Neural progenitor cell (in vitro differentiated cells): ENCODE measurements at regions not wholly inside any gene's neighbourhood (a gene's known extent, or its start where the extent isn't known, plus 50 kb on each side); places are given as distances from the start of the nearest gene placed in this dataset.

Experiments
- DNase-seq: peaks from one replicate; pipeline ENCODE4 v3.0.0-alpha.2; 2016; ENCODE audit warnings: low spot score
- H2AFZ ChIP-seq: fragments of 200-600 bp; sonication (generic); replicated peaks from 2 replicates; pipeline ENCODE4 v1.6.1; 2016; ENCODE audit warnings: antibody characterized with exemption
- H3F3A ChIP-seq: fragments of 200-600 bp; sonication (generic); 2 replicates; pipeline ENCODE4 v1.6.1; 2016; ENCODE audit warnings: antibody characterized with exemption, low read depth
- H3K27ac ChIP-seq: fragments of 200-600 bp; sonication (generic); 2 replicates; pipeline ENCODE4 v1.5.1; 2016; ENCODE audit warnings: mild to moderate bottlenecking
- H3K27me3 ChIP-seq: fragments of 200-600 bp; sonication (generic); 2 replicates; pipeline ENCODE4 v1.6.1; 2016; ENCODE audit warnings: mild to moderate bottlenecking, moderate library complexity
- H3K36me3 ChIP-seq: fragments of 200-600 bp; sonication (generic); 2 replicates; pipeline ENCODE4 v1.5.1; 2016
- H3K4me1 ChIP-seq: fragments of 200-600 bp; sonication (generic); 2 replicates; pipeline ENCODE4 v1.6.1; 2016; ENCODE audit warnings: mixed run types
- H3K4me2 ChIP-seq: fragments of 200-600 bp; sonication (generic); 2 replicates; pipeline ENCODE4 v1.6.1; 2016
- H3K4me3 ChIP-seq: fragments of 200-600 bp; sonication (generic); 2 replicates; pipeline ENCODE4 v1.5.1; 2016
- H3K79me2 ChIP-seq: fragments of 200-600 bp; sonication (generic); 2 replicates; pipeline ENCODE4 v1.6.1; 2016; ENCODE audit warnings: low read depth
- H3K9ac ChIP-seq: fragments of 200-600 bp; sonication (generic); 2 replicates; pipeline ENCODE4 v1.6.1; 2016
- H3K9me3 ChIP-seq: fragments of 200-600 bp; sonication (generic); 2 replicates; pipeline ENCODE4 v1.5.1; 2016; ENCODE audit warnings: low read depth
- H4K20me1 ChIP-seq: fragments of 200-600 bp; sonication (generic); 2 replicates; pipeline ENCODE4 v1.6.1; 2016; ENCODE audit warnings: low read depth
- H3K27ac Mint-ChIP-seq: 3 replicates; pipeline ENCODE4 v1.8.0; 2021; ENCODE audit warnings: mixed read lengths
- H3K27me3 Mint-ChIP-seq: 2 replicates; pipeline ENCODE4 v1.8.0; 2022; ENCODE audit warnings: low read depth, mild to moderate bottlenecking, inconsistent platforms, moderate library complexity, mixed read lengths; ENCODE audit not compliant: insufficient read depth
- H3K36me3 Mint-ChIP-seq: 3 replicates; pipeline ENCODE4 v1.8.0; 2021; ENCODE audit warnings: mixed read lengths
- H3K4me1 Mint-ChIP-seq: 3 replicates; pipeline ENCODE4 v1.8.0; 2021; ENCODE audit warnings: mixed read lengths
- H3K4me3 Mint-ChIP-seq: 3 replicates; pipeline ENCODE4 v1.8.0; 2021; ENCODE audit warnings: mild to moderate bottlenecking, moderate library complexity, mixed read lengths
- H3K9me3 Mint-ChIP-seq: 3 replicates; pipeline ENCODE4 v1.8.0; 2020; ENCODE audit warnings: mixed read lengths
- CTCF ChIP-seq: fragments of 200-600 bp; sonication (generic); IDR thresholded peaks from 2 replicates; pipeline ENCODE4 v1.5.1; 2017; ENCODE audit warnings: antibody characterized with exemption, mild to moderate bottlenecking
- EZH2 ChIP-seq: fragments of 200-600 bp; sonication (generic); IDR thresholded peaks from 2 replicates; pipeline ENCODE4 v1.6.1; 2017; ENCODE audit warnings: antibody characterized with exemption, mild to moderate bottlenecking, moderate library complexity
- EZH2phosphoT487 ChIP-seq: fragments of 200-600 bp; sonication (generic); IDR thresholded peaks from 2 replicates; pipeline ENCODE4 v1.6.1; 2017; ENCODE audit warnings: antibody characterized with exemption

GRCh38 chr11:29327891-29328290, 688.9 kb downstream of the KCNA4 start:
- no peaks in the 10 kb centered on the region for H4K20me1 ChIP-seq
- peaks cover 2% of the 10 kb centered on the region for H3K27me3 Mint-ChIP-seq
- no peak for DNase-seq
- no peaks in the 10 kb centered on the region for H3K27me3 ChIP-seq
- TF ChIP-seq EZH2phosphoT487 (no peak), CTCF (no peak), EZH2 (no peak)
- no peaks in the 10 kb centered on the region for H3K9me3 ChIP-seq
- H3F3A ChIP-seq, result no peaks in the 10 kb centered on the region
- H3K4me2 ChIP-seq, result no peak overlapping the region
- H3K36me3 ChIP-seq, result no peaks in the 10 kb centered on the region
- H3K36me3 Mint-ChIP-seq, result no peaks in the 10 kb centered on the region
- no peaks in the 10 kb centered on the region for H3K4me1 ChIP-seq
- no peak overlapping the region for H3K9ac ChIP-seq
- H3K4me3 ChIP-seq, result no peak overlapping the region
- no peak overlapping the region for H2AFZ ChIP-seq
- H3K4me1 Mint-ChIP-seq, result no peaks in the 10 kb centered on the region
- no peaks in the 10 kb centered on the region for H3K79me2 ChIP-seq
- no peak overlapping the region for H3K4me3 Mint-ChIP-seq
- H3K27ac Mint-ChIP-seq, result no peak overlapping the region
- H3K27ac ChIP-seq, result no peak overlapping the region
- no peaks in the 10 kb centered on the region for H3K9me3 Mint-ChIP-seq

- H4K20me1 ChIP-seq, result no peaks in the 10 kb centered on the region
- H3K27ac Mint-ChIP-seq, result no peak overlapping the region
Observed at GRCh38 chr11:29326757-29327156, 690.1 kb downstream of the KCNA4 start.

GRCh38 chr11:29324328-29324727, 692.5 kb downstream of the KCNA4 start:
- Histone ChIP-seq H3K4me2 (no peak overlapping the region), H3K79me2 (no peaks in the 10 kb centered on the region), H3K9me3 (no peaks in the 10 kb centered on the region), H3K4me3 (no peak overlapping the region), H3K27me3 (no peaks in the 10 kb centered on the region), H3F3A (no peaks in the 10 kb centered on the region), H3K27ac (no peak overlapping the region), H3K9ac (no peak overlapping the region), H4K20me1 (no peaks in the 10 kb centered on the region), H3K4me1 (no peaks in the 10 kb centered on the region), H3K36me3 (no peaks in the 10 kb centered on the region), H2AFZ (no peak overlapping the region)
- TF ChIP-seq CTCF (no peak), EZH2 (no peak), EZH2phosphoT487 (no peak)
- Mint-ChIP-seq H3K27ac (no peak overlapping the region), H3K9me3 (no peaks in the 10 kb centered on the region), H3K36me3 (no peaks in the 10 kb centered on the region), H3K27me3 (peaks cover 3% of the 10 kb centered on the region), H3K4me3 (no peak overlapping the region), H3K4me1 (no peaks in the 10 kb centered on the region)
- DNase-seq, result no peak

More at GRCh38 chr11:29326757-29327156, 690.1 kb downstream of the KCNA4 start:
- no peaks in the 10 kb centered on the region for H3K27me3 ChIP-seq
- TF ChIP-seq CTCF, result no peak
- TF ChIP-seq EZH2phosphoT487, result no peak
- no peak for TF ChIP-seq EZH2
- H3K9me3 ChIP-seq, result no peaks in the 10 kb centered on the region
- no peak overlapping the region for H3K4me3 ChIP-seq
- no peaks in the 10 kb centered on the region for H3K4me1 Mint-ChIP-seq
- no peaks in the 10 kb centered on the region for H3F3A ChIP-seq
- H3K36me3 Mint-ChIP-seq, result no peaks in the 10 kb centered on the region
- H3K4me3 Mint-ChIP-seq, result no peak overlapping the region
- no peaks in the 10 kb centered on the region for H3K36me3 ChIP-seq
- H3K9me3 Mint-ChIP-seq, result no peaks in the 10 kb centered on the region
- no peak overlapping the region for H3K4me2 ChIP-seq
- no peaks in the 10 kb centered on the region for H3K79me2 ChIP-seq
- DNase-seq, result no peak
- H3K27me3 Mint-ChIP-seq, result peaks cover 2% of the 10 kb centered on the region
- H3K27ac ChIP-seq, result no peak overlapping the region
- no peak overlapping the region for H2AFZ ChIP-seq
- H3K4me1 ChIP-seq, result no peaks in the 10 kb centered on the region
- no peak overlapping the region for H3K9ac ChIP-seq
